A549 (cell line): ENCODE measurements at regions not wholly inside any gene's neighbourhood (a gene's known extent, or its start where the extent isn't known, plus 50 kb on each side); places are given as distances from the start of the nearest gene placed in this dataset.

Source experiments
- CBX2 ChIP-seq: fragments of 200-600 bp; sonication (generic); IDR thresholded peaks from 2 replicates; pipeline ENCODE4 v1.6.1; 2016; ENCODE audit warnings: low read depth, mild to moderate bottlenecking, borderline replicate concordance
- CHD2 ChIP-seq: fragments of 150-350 bp; IDR thresholded peaks from 2 replicates; pipeline ENCODE4 v1.6.1; 2014; ENCODE audit warnings: low read length; ENCODE audit not compliant: partially characterized antibody
- EP300 ChIP-seq, 2 experiments: fragments of >200 bp; sonication (Bioruptor Twin); formaldehyde crosslinking; IDR thresholded peaks; 2 replicates in 1 of 2; 3 replicates in 1 of 2; pipeline ENCODE4 v1.6.1; 2016 to 2017
- HDAC2 ChIP-seq: fragments of 200-600 bp; sonication (generic); IDR thresholded peaks from 2 replicates; pipeline ENCODE4 v1.6.1; 2016
- HOXB13 ChIP-seq: fragments of 250-450 bp; sonication (Bioruptor Pico); IDR thresholded peaks from 2 replicates; pipeline ENCODE4 v1.5.0; 2020; ENCODE audit warnings: low read depth, mild to moderate bottlenecking, moderate library complexity
- NPAS2 ChIP-seq: fragments of 250-450 bp; sonication (Bioruptor Pico); IDR thresholded peaks from 2 replicates; pipeline ENCODE4 v1.8.0; 2022; ENCODE audit warnings: mild to moderate bottlenecking, moderate library complexity, borderline replicate concordance
- POLR2A ChIP-seq: IDR thresholded peaks from 2 replicates; pipeline ENCODE4 v1.6.1; 2012; ENCODE audit warnings: mild to moderate bottlenecking, low read length
- RAD21 ChIP-seq, 2 experiments: fragments of >200 bp in 1 of 2; sonication (Bioruptor Twin) in 1 of 2; formaldehyde crosslinking in 1 of 2; IDR thresholded peaks in 1 of 2; conservative IDR thresholded peaks in 1 of 2; 2 replicates in 1 of 2; 3 replicates in 1 of 2; pipeline ENCODE4 v1.6.1; 2012 to 2018; ENCODE audit warnings: inconsistent platforms in 1 of 2
- RCOR1 ChIP-seq: fragments of 150-350 bp; IDR thresholded peaks from 2 replicates; pipeline ENCODE4 v1.6.1; 2014; ENCODE audit warnings: antibody characterized with exemption, low read length, low read depth
- RFX5 ChIP-seq: fragments of 450-650 bp; IDR thresholded peaks from 2 replicates; pipeline ENCODE4 v1.7.1; 2014; ENCODE audit warnings: antibody characterized with exemption, mild to moderate bottlenecking, moderate library complexity
- TF ChIP-seq, protein P1 (sequence below): fragments of >200 bp; sonication (Bioruptor Twin); formaldehyde crosslinking; IDR thresholded peaks from 3 replicates; pipeline ENCODE4 v1.5.1; 2016
- TF ChIP-seq, protein P2 (sequence below): fragments of 200-600 bp; sonication (generic); IDR thresholded peaks from 2 replicates; pipeline ENCODE4 v1.6.1; 2016; ENCODE audit warnings: antibody characterized with exemption, mild to moderate bottlenecking, moderate library complexity
- TF ChIP-seq, protein P3 (sequence below): IDR thresholded peaks from 2 replicates; pipeline ENCODE4 v1.6.1; 2012

DNA sequence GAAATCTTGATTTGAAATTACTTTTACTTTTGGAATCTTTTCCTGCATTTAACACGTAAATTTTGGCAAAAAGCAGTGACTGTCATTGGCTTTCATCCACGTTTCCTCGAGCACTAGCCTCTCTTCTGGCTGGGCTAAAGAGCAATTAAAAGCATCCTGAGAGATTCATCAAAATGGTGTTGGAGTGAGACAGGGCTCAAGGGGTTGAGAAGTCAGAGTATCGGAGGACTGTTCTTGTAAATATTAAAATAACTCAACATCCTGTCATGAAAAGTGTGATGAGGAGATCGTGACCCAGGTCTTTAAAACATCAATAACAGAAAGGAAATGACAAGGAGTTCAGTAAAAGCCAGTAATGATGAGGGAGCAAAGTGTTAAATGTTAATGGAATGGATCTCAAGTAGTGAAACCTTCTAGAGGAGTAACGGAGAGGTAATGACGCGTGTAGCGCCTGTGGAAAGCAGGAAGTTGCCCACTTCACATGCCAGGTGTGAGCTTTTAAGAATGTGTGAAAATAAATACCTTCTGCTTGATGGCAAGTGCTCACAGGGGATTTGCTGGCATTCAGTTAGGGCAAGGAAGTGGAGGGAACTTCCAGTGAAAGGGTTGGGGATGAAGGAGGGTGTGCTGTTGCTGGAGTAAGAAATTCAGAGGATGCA lies 754.4 kb downstream of the ADCYAP1 start:
- TF ChIP-seq, protein P1, sequence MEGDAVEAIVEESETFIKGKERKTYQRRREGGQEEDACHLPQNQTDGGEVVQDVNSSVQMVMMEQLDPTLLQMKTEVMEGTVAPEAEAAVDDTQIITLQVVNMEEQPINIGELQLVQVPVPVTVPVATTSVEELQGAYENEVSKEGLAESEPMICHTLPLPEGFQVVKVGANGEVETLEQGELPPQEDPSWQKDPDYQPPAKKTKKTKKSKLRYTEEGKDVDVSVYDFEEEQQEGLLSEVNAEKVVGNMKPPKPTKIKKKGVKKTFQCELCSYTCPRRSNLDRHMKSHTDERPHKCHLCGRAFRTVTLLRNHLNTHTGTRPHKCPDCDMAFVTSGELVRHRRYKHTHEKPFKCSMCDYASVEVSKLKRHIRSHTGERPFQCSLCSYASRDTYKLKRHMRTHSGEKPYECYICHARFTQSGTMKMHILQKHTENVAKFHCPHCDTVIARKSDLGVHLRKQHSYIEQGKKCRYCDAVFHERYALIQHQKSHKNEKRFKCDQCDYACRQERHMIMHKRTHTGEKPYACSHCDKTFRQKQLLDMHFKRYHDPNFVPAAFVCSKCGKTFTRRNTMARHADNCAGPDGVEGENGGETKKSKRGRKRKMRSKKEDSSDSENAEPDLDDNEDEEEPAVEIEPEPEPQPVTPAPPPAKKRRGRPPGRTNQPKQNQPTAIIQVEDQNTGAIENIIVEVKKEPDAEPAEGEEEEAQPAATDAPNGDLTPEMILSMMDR, result no peak
- TF ChIP-seq POLR2A, result no peak
- TF ChIP-seq HDAC2, result no peak
- no peak for TF ChIP-seq EP300 (IDR thresholded peaks at IDR 0.05)
- TF ChIP-seq RAD21 (conservative IDR thresholded peaks at IDR 0.05 in 1 of 2, IDR thresholded peaks at IDR 0.05 in 1 of 2), result no peak
- no peak for TF ChIP-seq RFX5
- TF ChIP-seq NPAS2 (CRISPR knock-in tag), result no peak
- no peak for TF ChIP-seq RCOR1
- TF ChIP-seq CBX2, result no peak
- TF ChIP-seq, protein P2, sequence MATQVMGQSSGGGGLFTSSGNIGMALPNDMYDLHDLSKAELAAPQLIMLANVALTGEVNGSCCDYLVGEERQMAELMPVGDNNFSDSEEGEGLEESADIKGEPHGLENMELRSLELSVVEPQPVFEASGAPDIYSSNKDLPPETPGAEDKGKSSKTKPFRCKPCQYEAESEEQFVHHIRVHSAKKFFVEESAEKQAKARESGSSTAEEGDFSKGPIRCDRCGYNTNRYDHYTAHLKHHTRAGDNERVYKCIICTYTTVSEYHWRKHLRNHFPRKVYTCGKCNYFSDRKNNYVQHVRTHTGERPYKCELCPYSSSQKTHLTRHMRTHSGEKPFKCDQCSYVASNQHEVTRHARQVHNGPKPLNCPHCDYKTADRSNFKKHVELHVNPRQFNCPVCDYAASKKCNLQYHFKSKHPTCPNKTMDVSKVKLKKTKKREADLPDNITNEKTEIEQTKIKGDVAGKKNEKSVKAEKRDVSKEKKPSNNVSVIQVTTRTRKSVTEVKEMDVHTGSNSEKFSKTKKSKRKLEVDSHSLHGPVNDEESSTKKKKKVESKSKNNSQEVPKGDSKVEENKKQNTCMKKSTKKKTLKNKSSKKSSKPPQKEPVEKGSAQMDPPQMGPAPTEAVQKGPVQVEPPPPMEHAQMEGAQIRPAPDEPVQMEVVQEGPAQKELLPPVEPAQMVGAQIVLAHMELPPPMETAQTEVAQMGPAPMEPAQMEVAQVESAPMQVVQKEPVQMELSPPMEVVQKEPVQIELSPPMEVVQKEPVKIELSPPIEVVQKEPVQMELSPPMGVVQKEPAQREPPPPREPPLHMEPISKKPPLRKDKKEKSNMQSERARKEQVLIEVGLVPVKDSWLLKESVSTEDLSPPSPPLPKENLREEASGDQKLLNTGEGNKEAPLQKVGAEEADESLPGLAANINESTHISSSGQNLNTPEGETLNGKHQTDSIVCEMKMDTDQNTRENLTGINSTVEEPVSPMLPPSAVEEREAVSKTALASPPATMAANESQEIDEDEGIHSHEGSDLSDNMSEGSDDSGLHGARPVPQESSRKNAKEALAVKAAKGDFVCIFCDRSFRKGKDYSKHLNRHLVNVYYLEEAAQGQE, result no peak
- TF ChIP-seq HOXB13 (CRISPR knock-in tag), result no peak
- TF ChIP-seq, protein P3, sequence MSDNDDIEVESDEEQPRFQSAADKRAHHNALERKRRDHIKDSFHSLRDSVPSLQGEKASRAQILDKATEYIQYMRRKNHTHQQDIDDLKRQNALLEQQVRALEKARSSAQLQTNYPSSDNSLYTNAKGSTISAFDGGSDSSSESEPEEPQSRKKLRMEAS, result no peak
- no peak for TF ChIP-seq CHD2
